SH-SY5Y (cell line): ENCODE measurements at regions not wholly inside any gene's neighbourhood (a gene's known extent, or its start where the extent isn't known, plus 50 kb on each side); places are given as distances from the start of the nearest gene placed in this dataset.

Experiments used
- GATA2 ChIP-seq: IDR thresholded peaks from 2 replicates; pipeline ENCODE4 v1.6.1; 2011; ENCODE audit warnings: mild to moderate bottlenecking, low read depth, low read length
- GATA3 ChIP-seq: IDR thresholded peaks from 2 replicates; pipeline ENCODE4 v1.6.1; 2011; ENCODE audit warnings: low read depth, mild to moderate bottlenecking, low read length, moderate library complexity

DNA sequence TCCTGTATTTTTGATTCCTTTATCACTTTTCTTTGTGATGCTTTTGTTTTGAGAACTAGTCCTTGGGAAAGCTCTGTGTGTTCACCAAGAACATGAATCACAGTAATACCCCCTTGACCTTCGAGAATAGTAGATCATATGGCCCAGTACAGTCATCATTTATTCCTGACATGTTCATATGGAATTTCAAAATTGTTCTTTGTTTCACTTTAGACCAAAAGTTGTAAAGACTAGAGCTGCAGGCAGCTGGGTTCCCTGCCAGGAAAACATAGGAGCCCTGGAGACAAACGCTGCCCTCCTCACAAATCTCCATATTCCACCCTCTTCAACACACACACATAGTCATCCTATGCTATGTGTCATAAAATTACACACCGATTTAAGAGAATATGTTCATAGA lies 621.2 kb upstream of the EYS start:
- TF ChIP-seq GATA3: no peak
- no peak for TF ChIP-seq GATA2

DNA sequence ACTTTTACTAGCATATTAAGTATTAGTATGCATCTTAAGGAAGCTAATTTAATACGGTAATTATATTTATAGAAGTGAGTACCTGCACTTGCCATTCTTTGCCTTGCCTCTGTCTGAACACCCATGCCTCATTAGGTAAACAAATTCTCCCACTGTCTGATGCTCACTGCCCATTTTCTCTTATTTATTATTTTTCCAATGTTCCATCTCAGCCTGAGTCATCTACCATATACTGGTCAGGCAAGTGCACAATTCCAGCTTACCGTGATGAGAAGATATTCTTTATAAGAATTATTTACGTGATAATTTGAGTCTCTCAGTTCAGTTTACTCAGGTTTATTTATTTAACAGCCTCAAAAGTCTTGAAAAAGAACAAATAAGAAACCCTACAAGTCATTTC lies 619.2 kb upstream of the EYS start:
- TF ChIP-seq GATA2 (no peak), GATA3 (no peak)

GRCh38 chr6:66321017-66321416 lies 614.0 kb upstream of the EYS start:
- TF ChIP-seq GATA3 (no peak), GATA2 (no peak)

DNA sequence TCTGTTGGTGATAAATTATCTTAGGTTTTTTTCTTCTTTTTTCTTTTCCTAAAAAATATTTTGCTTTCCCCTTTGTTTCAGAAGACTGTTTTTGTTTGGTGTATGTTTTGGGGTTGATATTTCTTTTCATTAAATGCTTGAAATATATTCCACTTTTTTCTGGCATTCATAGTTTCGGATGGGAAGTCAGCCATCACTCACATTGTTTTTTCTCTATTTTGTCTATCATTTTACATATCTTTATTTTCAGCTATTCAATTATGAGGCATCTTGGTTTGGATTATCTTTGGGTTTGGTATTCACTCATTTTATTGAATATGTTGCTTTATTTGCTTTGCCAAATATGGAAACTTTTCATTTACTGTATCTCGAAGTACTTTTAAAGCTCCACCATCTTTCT lies 600.5 kb upstream of the EYS start:
- TF ChIP-seq GATA3 (no peak), GATA2 (no peak)

GRCh38 chr6:66291905-66292304 lies 584.9 kb upstream of the EYS start:
- no peak for TF ChIP-seq GATA2
- no peak for TF ChIP-seq GATA3

DNA sequence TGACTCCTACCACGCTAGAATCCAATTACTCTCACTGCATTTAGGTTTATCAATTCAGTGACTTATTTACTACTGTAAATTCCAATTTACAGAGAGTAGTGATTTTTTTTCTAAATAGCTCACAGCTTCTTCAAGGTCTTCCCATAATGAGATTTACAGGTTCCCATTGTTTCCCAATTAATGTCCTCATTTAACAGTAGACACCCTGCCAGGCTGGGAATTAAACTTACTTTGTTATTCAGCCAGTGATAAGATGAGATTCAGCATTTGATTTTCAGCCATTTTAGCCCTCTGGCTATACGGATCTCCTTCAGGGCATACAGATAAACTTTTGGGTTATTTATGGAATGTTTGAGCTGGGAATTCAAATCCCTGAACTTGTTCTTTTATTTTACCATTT lies 582.9 kb upstream of the EYS start:
- no peak for TF ChIP-seq GATA2
- TF ChIP-seq GATA3: no peak

- no peak for TF ChIP-seq GATA2
- TF ChIP-seq GATA3: no peak
Observed at GRCh38 chr6:66278115-66278514, 571.1 kb upstream of the EYS start.

GRCh38 chr6:66277400-66277799 lies 570.4 kb upstream of the EYS start:
- TF ChIP-seq GATA2: no peak
- no peak for TF ChIP-seq GATA3

- TF ChIP-seq GATA2 (no peak), GATA3 (no peak)
Observed at GRCh38 chr6:66265737-66266136, 558.7 kb upstream of the EYS start.

- TF ChIP-seq GATA2 (no peak), GATA3 (no peak)
Observed at GRCh38 chr6:66264376-66264775, 557.4 kb upstream of the EYS start.

- TF ChIP-seq GATA2: no peak
- TF ChIP-seq GATA3: no peak
Observed at GRCh38 chr6:66245231-66245630, 538.2 kb upstream of the EYS start.

DNA sequence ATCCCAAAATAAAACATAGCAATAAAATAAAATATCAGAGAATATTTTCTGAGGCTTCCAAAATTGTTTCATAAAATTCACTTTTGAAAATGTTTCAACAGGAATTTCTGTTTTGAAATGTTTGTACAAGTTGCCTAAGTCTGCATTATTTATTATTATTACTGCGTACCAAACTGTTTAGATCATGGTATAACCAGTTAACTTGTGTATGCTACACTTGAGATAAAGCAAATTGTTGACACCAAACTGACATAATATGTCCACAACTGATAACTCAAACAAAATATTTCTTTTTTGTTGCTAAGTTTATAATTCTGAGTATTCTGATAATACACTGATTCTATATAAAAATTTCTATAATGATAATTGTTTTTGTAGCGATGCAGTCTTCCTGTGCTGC lies 531.8 kb upstream of the EYS start:
- TF ChIP-seq GATA2: no peak
- TF ChIP-seq GATA3: no peak

- TF ChIP-seq GATA3: no peak
- no peak for TF ChIP-seq GATA2
Observed at GRCh38 chr6:66232890-66233289, 525.9 kb upstream of the EYS start.

GRCh38 chr6:66230591-66230990 lies 523.6 kb upstream of the EYS start:
- no peak for TF ChIP-seq GATA3
- TF ChIP-seq GATA2: no peak

DNA sequence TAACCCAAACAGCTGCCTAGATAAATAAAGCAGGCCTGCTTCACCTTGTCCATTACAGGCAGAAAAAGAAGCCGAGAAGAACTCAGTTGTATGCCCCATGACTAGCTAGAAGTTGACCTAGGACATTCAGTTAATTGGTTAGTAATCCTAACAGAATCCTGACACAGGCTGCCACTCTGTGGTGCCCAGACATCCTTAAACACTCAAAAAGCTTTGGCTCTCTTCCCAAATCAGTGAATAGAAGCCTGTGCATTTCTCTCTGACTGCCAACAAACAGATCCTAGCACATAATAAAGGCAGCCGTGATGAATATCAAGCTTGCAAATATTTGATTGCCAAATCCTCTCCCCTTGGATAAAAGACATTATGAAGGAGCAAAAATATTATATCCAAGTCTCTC lies 519.1 kb upstream of the EYS start:
- TF ChIP-seq GATA2 (no peak), GATA3 (no peak)

DNA sequence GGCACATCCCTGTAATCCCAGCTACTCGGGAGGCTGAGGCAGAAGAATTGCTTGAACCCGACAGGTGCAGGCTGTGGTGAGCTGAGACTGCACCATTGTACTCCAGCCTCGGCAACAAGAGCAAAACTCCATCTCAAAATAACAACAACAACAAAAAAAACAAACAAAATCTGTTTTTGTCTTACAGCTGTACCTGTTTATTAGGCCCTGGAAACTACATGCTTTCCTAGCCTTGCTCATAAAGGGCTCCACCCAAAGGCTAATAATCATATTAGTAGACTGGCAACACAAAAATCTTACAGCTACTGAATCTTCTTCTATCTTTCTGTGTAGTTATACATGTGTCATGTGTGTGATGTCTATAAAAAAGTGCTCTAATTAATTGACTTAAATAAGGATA lies 503.9 kb upstream of the EYS start:
- TF ChIP-seq GATA2 (no peak), GATA3 (no peak)

GRCh38 chr6:66200390-66200789 lies 493.4 kb upstream of the EYS start:
- TF ChIP-seq GATA3 (no peak), GATA2 (no peak)

DNA sequence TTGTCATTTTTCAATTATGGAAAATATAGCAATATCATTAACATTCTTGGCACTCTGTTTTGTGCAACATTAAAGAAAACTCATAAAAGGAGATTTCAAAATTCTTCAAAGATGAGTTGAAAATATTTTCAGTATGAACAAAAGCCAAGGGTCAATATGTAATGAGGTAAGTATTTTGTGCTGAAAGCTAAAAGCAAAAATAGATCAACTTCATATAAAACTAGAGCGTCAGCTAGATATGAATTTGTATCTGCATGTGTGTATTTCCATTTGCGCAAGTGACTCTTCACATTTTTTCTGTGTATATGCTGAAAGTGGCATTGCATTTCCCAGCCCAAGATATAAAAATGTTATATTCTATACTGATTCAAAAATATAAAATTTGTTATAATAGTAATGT lies 492.1 kb upstream of the EYS start:
- TF ChIP-seq GATA3: no peak
- TF ChIP-seq GATA2: no peak
